ENCODE measurements at regions not wholly inside any gene's neighbourhood (a gene's known extent, or its start where the extent isn't known, plus 50 kb on each side); places are given as distances from the start of the nearest gene placed in this dataset.

- no peak for DNase-seq
Observed at GRCh38 chr12:45674181-45674977, 55.1 kb upstream of the ARID2 start.

- DNase-seq: no peak
Observed at GRCh38 chr12:45675534-45675933, 54.0 kb upstream of the ARID2 start.
